Naive thymus-derived CD4-positive, alpha-beta T cell (primary cell): ENCODE measurements at regions not wholly inside any gene's neighbourhood (a gene's known extent, or its start where the extent isn't known, plus 50 kb on each side); places are given as distances from the start of the nearest gene placed in this dataset.

ENCODE experiments used
- ATAC-seq: fragments of 150-1000 bp; cut with Tn5 transposase; 2 replicates; pipeline ENCODE4 v1.10.0; 2021; ENCODE audit warnings: mild to moderate bottlenecking, moderate library complexity
- CTCF ChIA-PET: fragments of 350-600 bp; sonication (Branson Sonifier 250); formaldehyde crosslinking; loops from one replicate; lab custom pipeline; 2021; ENCODE audit warnings: antibody characterized with exemption; lab: Charles Lee
- POLR2A ChIA-PET: fragments of 350-600 bp; sonication (Branson Sonifier 250); formaldehyde crosslinking; loops from one replicate; lab custom pipeline; 2021; ENCODE audit warnings: antibody characterized with exemption, inconsistent platforms; lab: Charles Lee
- DNase-seq, 9 donors: peaks; one replicate each; pipeline versions ENCODE4 v3.0.0 to v3.0.0-alpha.2; 2020 to 2022; ENCODE audit warnings: mixed read lengths in 1 of 9
- H3K27ac ChIP-seq: one replicate; pipeline ENCODE4 v1.7.0; 2013; ENCODE audit warnings: mild to moderate bottlenecking, low read depth, low read length, moderate library complexity
- H3K27me3 ChIP-seq, 2 donors: one replicate each; pipeline ENCODE4 v1.7.0; 2013; ENCODE audit warnings: low read length in 2 of 2, mild to moderate bottlenecking in 2 of 2, moderate library complexity in 2 of 2; ENCODE audit not compliant: control insufficient read depth in 2 of 2, insufficient read depth in 2 of 2
- H3K36me3 ChIP-seq, 3 experiments: 1 replicate in 2 of 3; 2 replicates in 1 of 3; pipeline ENCODE4 v1.7.0; 2013; ENCODE audit warnings: low read length in 3 of 3, mild to moderate bottlenecking in 3 of 3, moderate library complexity in 1 of 3; ENCODE audit not compliant: insufficient read depth in 3 of 3, control insufficient read depth in 2 of 3
- H3K4me1 ChIP-seq, 2 donors: one replicate each; pipeline ENCODE4 v1.7.0; 2013; ENCODE audit warnings: low read length in 2 of 2, mild to moderate bottlenecking in 2 of 2, moderate library complexity in 1 of 2; ENCODE audit not compliant: control insufficient read depth in 2 of 2, insufficient read depth in 2 of 2
- H3K4me3 ChIP-seq: 2 replicates; pipeline ENCODE4 v1.7.0; 2013; ENCODE audit warnings: mild to moderate bottlenecking, low read length
- H3K9me3 ChIP-seq, 3 experiments: 1 replicate in 2 of 3; 2 replicates in 1 of 3; pipeline ENCODE4 v1.7.0; 2013; ENCODE audit warnings: low read length in 3 of 3; ENCODE audit not compliant: control insufficient read depth in 2 of 3
- H3K27ac Mint-ChIP-seq, 9 donors: one replicate each; pipeline ENCODE4 v1.8.0; 2020 to 2022; ENCODE audit warnings: mixed read lengths in 9 of 9, mild to moderate bottlenecking in 8 of 9, moderate library complexity in 5 of 9, inconsistent platforms in 2 of 9
- H3K27me3 Mint-ChIP-seq, 5 donors: one replicate each; pipeline ENCODE4 v1.8.0; 2021 to 2022; ENCODE audit warnings: mixed read lengths in 5 of 5, mild to moderate bottlenecking in 1 of 5
- H3K36me3 Mint-ChIP-seq, 5 donors: one replicate each; pipeline ENCODE4 v1.8.0; 2020 to 2022; ENCODE audit warnings: mixed read lengths in 5 of 5, mild to moderate bottlenecking in 3 of 5, inconsistent platforms in 1 of 5
- H3K4me1 Mint-ChIP-seq, 7 donors: one replicate each; pipeline ENCODE4 v1.8.0; 2020 to 2022; ENCODE audit warnings: mixed read lengths in 7 of 7, mild to moderate bottlenecking in 3 of 7, inconsistent platforms in 1 of 7
- H3K4me3 Mint-ChIP-seq, 10 donors: one replicate each; pipeline ENCODE4 v1.8.0; 2020 to 2022; ENCODE audit warnings: mild to moderate bottlenecking in 10 of 10, mixed read lengths in 10 of 10, moderate library complexity in 6 of 10, inconsistent platforms in 2 of 10
- H3K9me3 Mint-ChIP-seq, 11 donors: one replicate each; pipeline ENCODE4 v1.8.0; 2020 to 2022; ENCODE audit warnings: mixed read lengths in 11 of 11, mild to moderate bottlenecking in 4 of 11, inconsistent platforms in 1 of 11, moderate library complexity in 1 of 11
- intact Hi-C, 2 donors: fragments of 100-400 bp; cut with micrococcal nuclease; formaldehyde crosslinking; loops; one replicate each; pipeline ENCODE4 v1.15.1; 2023

- H3K36me3 Mint-ChIP-seq = no peaks in the 10 kb centered on the region
- no peak overlapping the region for H3K27ac Mint-ChIP-seq
- no peak overlapping the region for H3K4me3 ChIP-seq
- H3K36me3 ChIP-seq = no peaks in the 10 kb centered on the region
- no peaks in the 10 kb centered on the region for H3K4me1 Mint-ChIP-seq
- H3K27me3 Mint-ChIP-seq = peaks cover 0 to 4% (median 0%) of the 10 kb centered on the region in 5 donors
- intact Hi-C loops = no loop called here
- H3K4me1 ChIP-seq = no peaks in the 10 kb centered on the region
- H3K9me3 Mint-ChIP-seq = peaks cover 0 to 11% (median 3%) of the 10 kb centered on the region in 11 donors
- no peak overlapping the region for H3K4me3 Mint-ChIP-seq
- POLR2A ChIA-PET = interaction anchor here (0.7 kb wide), 1 partner anchor 17 kb away, joined by 3 read pairs; no protein-coding TSS in a partner anchor
- CTCF ChIA-PET = no interaction called here
- H3K27me3 ChIP-seq = no peaks in the 10 kb centered on the region
- no peaks in the 10 kb centered on the region for H3K9me3 ChIP-seq
- no peak for ATAC-seq
- no peak for DNase-seq
- H3K27ac ChIP-seq = no peak overlapping the region
Measured at GRCh38 chr3:28868897-28869296, 412.0 kb upstream of the RBMS3 start.

GRCh38 chr3:28877912-28878311 lies 403.0 kb upstream of the RBMS3 start:
- H3K27ac Mint-ChIP-seq = no peak overlapping the region
- H3K4me1 Mint-ChIP-seq = no peaks in the 10 kb centered on the region

GRCh38 chr3:28890373-28890772 lies 390.5 kb upstream of the RBMS3 start:
- Histone ChIP-seq H3K36me3 (no peaks in the 10 kb centered on the region), H3K9me3 (no peaks in the 10 kb centered on the region), H3K27ac (no peak overlapping the region), H3K4me1 (no peaks in the 10 kb centered on the region), H3K27me3 (no peaks in the 10 kb centered on the region), H3K4me3 (no peak overlapping the region)
- ATAC-seq = no peak
- intact Hi-C loops = no loop called here
- Mint-ChIP-seq H3K9me3 (peaks cover 0 to 7% (median 0%) of the 10 kb centered on the region in 11 donors), H3K4me3 (no peak overlapping the region), H3K27me3 (peaks cover 0 to 6% (median 0%) of the 10 kb centered on the region in 5 donors), H3K4me1 (no peaks in the 10 kb centered on the region), H3K27ac (no peak overlapping the region), H3K36me3 (no peaks in the 10 kb centered on the region)
- DNase-seq = no peak
- CTCF ChIA-PET = no interaction called here
- POLR2A ChIA-PET = no interaction called here

More at GRCh38 chr3:28877912-28878311, 403.0 kb upstream of the RBMS3 start:
- CTCF ChIA-PET = no interaction called here
- intact Hi-C loops = no loop called here
- Histone ChIP-seq H3K27me3 (no peaks in the 10 kb centered on the region), H3K4me1 (no peaks in the 10 kb centered on the region), H3K27ac (no peak overlapping the region), H3K36me3 (no peaks in the 10 kb centered on the region), H3K9me3 (no peaks in the 10 kb centered on the region), H3K4me3 (no peak overlapping the region)
- no peak overlapping the region for H3K4me3 Mint-ChIP-seq
- ATAC-seq = no peak
- no peak for DNase-seq
- peaks cover 0 to 16% (median 4%) of the 10 kb centered on the region in 11 donors for H3K9me3 Mint-ChIP-seq
- POLR2A ChIA-PET = no interaction called here
- H3K27me3 Mint-ChIP-seq = peaks cover 0 to 6% (median 0%) of the 10 kb centered on the region in 5 donors
- no peaks in the 10 kb centered on the region for H3K36me3 Mint-ChIP-seq

- no peak for ATAC-seq
- H3K27ac ChIP-seq = no peak overlapping the region
- CTCF ChIA-PET = no interaction called here
Measured at GRCh38 chr3:28891485-28891884, 389.4 kb upstream of the RBMS3 start.

DNA sequence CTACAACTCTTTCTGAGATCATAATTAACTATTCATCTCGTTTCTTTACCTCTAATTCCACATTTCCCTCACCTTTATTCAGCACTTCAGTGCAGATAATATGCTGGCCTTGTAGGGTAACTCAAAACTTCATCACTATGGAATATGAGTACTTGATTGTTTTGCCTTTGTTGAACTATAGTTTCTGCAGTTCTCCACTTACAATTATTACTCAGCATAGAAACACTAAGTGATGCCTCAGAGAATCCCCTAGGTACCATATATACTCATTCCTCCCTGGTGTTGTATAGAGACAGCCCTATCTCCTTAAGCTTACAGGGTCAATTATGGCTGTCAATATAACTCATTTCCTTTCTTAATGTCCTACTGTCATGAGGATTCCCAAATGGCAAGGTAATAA lies 380.6 kb upstream of the RBMS3 start:
- Mint-ChIP-seq H3K4me1 (no peaks in the 10 kb centered on the region), H3K9me3 (peaks cover 0 to 13% (median 5%) of the 10 kb centered on the region in 11 donors), H3K27me3 (peaks cover 0 to 4% (median 0%) of the 10 kb centered on the region in 5 donors), H3K4me3 (no peak overlapping the region), H3K27ac (no peak overlapping the region), H3K36me3 (no peaks in the 10 kb centered on the region)
- Histone ChIP-seq H3K4me3 (no peak overlapping the region), H3K4me1 (no peaks in the 10 kb centered on the region), H3K27me3 (no peaks in the 10 kb centered on the region), H3K27ac (no peak overlapping the region), H3K36me3 (no peaks in the 10 kb centered on the region), H3K9me3 (no peaks in the 10 kb centered on the region)
- intact Hi-C loops = no loop called here
- ChIA-PET POLR2A (no interaction called here), CTCF (no interaction called here)
- DNase-seq (no peak), ATAC-seq (no peak)

More at GRCh38 chr3:28891485-28891884, 389.4 kb upstream of the RBMS3 start:
- intact Hi-C loops = no loop called here
- POLR2A ChIA-PET = no interaction called here
- Mint-ChIP-seq H3K27me3 (peaks cover 0 to 6% (median 0%) of the 10 kb centered on the region in 5 donors), H3K9me3 (peaks cover 0 to 7% (median under 1%) of the 10 kb centered on the region in 11 donors), H3K36me3 (no peaks in the 10 kb centered on the region), H3K27ac (no peak overlapping the region), H3K4me1 (no peaks in the 10 kb centered on the region), H3K4me3 (no peak overlapping the region)
- Histone ChIP-seq H3K4me1 (no peaks in the 10 kb centered on the region), H3K36me3 (no peaks in the 10 kb centered on the region), H3K27me3 (no peaks in the 10 kb centered on the region), H3K9me3 (no peaks in the 10 kb centered on the region), H3K4me3 (no peak overlapping the region)
- DNase-seq = no peak

DNA sequence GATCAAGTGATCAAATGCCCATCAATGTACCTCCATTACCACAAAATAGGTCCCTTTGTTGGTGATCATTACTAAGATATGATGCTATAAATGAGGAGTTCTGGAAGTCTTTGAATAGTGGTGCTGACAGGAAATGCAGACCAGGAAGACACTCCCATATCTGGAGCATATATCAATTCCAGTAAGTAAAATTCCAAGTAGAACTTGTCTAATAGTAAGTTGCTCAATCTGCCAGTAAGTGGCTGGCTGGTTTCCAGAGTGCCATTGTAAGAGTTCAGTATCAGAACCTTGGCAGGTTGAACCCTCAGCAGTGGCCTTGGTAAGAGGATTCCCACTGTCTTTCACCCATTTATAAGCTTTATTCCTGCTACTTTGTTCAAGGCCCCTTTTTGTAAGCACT lies 379.9 kb upstream of the RBMS3 start:
- CTCF ChIA-PET = no interaction called here
- POLR2A ChIA-PET = no interaction called here
- Mint-ChIP-seq H3K27ac (no peak overlapping the region), H3K4me1 (no peaks in the 10 kb centered on the region), H3K27me3 (peaks cover 0 to 4% (median 0%) of the 10 kb centered on the region in 5 donors), H3K9me3 (peaks cover 0 to 13% (median 5%) of the 10 kb centered on the region in 11 donors), H3K36me3 (no peaks in the 10 kb centered on the region), H3K4me3 (no peak overlapping the region)
- Histone ChIP-seq H3K27ac (no peak overlapping the region), H3K27me3 (no peaks in the 10 kb centered on the region), H3K4me1 (no peaks in the 10 kb centered on the region), H3K4me3 (no peak overlapping the region), H3K9me3 (no peaks in the 10 kb centered on the region), H3K36me3 (no peaks in the 10 kb centered on the region)
- ATAC-seq = no peak
- intact Hi-C loops = no loop called here
- DNase-seq = no peak

DNA sequence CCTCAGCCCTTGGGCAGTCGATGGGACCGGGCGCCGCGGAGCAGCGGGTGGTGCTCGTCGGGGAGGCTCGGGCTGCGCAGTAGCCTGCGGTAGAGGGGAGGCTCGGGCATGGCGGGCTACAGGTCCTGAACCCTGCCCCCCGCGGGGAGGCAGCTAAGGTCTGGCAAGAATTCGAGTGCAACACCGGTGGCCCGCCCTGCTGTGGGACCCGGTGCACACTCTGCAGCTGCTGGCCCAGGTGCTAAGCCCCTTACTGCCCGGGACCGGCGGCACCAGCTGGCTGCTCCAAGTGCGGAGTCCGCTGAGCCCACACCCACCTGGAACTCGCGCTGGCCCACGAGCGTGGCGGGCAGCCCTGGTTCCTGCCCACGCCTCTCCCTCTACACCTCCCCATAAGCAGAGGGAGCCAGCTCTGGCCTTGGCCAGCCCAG lies 377.7 kb upstream of the RBMS3 start:
- no peaks in the 10 kb centered on the region for H3K36me3 Mint-ChIP-seq
- POLR2A ChIA-PET = no interaction called here
- H3K9me3 Mint-ChIP-seq = peaks cover 0 to 14% (median 4%) of the 10 kb centered on the region in 11 donors
- no peaks in the 10 kb centered on the region for H3K9me3 ChIP-seq
- DNase-seq (no peak), ATAC-seq (no peak)
- no peaks in the 10 kb centered on the region for H3K27me3 ChIP-seq
- no peak overlapping the region for H3K27ac Mint-ChIP-seq
- H3K4me3 Mint-ChIP-seq = no peak overlapping the region
- H3K4me1 ChIP-seq = no peaks in the 10 kb centered on the region
- CTCF ChIA-PET = no interaction called here
- no peak overlapping the region for H3K27ac ChIP-seq
- H3K27me3 Mint-ChIP-seq = peaks cover 0 to 13% (median 0%) of the 10 kb centered on the region in 5 donors
- intact Hi-C loops = no loop called here
- H3K36me3 ChIP-seq = no peaks in the 10 kb centered on the region
- no peaks in the 10 kb centered on the region for H3K4me1 Mint-ChIP-seq
- no peak overlapping the region for H3K4me3 ChIP-seq
